ENCODE measurements at regions not wholly inside any gene's neighbourhood (a gene's known extent, or its start where the extent isn't known, plus 50 kb on each side); places are given as distances from the start of the nearest gene placed in this dataset.

GRCh38 chr15:66906668-66907614 is 158.5 kb upstream of the SMAD3 start:
- H3K23me2 ChIP-seq (ENCODE audit: low read depth, low read length), result no peaks in the 10 kb centered on the region
- H2AK5ac ChIP-seq (ENCODE audit: low read depth, low read length), result no peak overlapping the region
- H3K4me1 ChIP-seq (replicated peaks in 1 of 4; ENCODE audit: control insufficient read depth in 3 of 4, insufficient read depth in 4 of 4, low read length in 3 of 4), result peaks cover 0 to 3% (median 0%) of the 10 kb centered on the region in 4 experiments; a peak in 1 of 7 replicates
- H3K36me3 ChIP-seq (ENCODE audit: control insufficient read depth in 2 of 4, insufficient read depth in 4 of 4, low read length in 3 of 4), result no peaks in the 10 kb centered on the region
- H2BK120ac ChIP-seq (replicated peaks; ENCODE audit: low read depth, low read length), result no peak overlapping the region
- H4K5ac ChIP-seq (ENCODE audit: insufficient read length, low read depth, low read length), result no peak overlapping the region
- no peaks in the 10 kb centered on the region for H3K79me1 ChIP-seq (ENCODE audit: low read depth, low read length)
- no peak for DNase-seq (ENCODE audit: low read depth in 1 of 2, low spot score in 2 of 2)
- H2BK20ac ChIP-seq (ENCODE audit: low read length), result no peak overlapping the region
- H3K27ac ChIP-seq (ENCODE audit: low read depth, low read length), result no peak overlapping the region
- no peaks in the 10 kb centered on the region for H3K79me2 ChIP-seq (ENCODE audit: control insufficient read depth in 1 of 2, insufficient read depth in 2 of 2, low read length in 2 of 2)
- no peak overlapping the region for H3K4me3 ChIP-seq (ENCODE audit: extremely low read depth in 1 of 4, insufficient read depth in 2 of 4, low read depth in 3 of 4, low read length in 4 of 4)
- H3K9ac ChIP-seq (replicated peaks in 1 of 4; ENCODE audit: extremely low read depth in 1 of 4, low read depth in 3 of 4, low read length in 3 of 4), result no peak overlapping the region
- H3K14ac ChIP-seq (ENCODE audit: insufficient read length), result no peak overlapping the region
- H3K56ac ChIP-seq (replicated peaks; ENCODE audit: insufficient read length, low read depth, low read length), result no peak overlapping the region
- 90% methylated on average over 18 of the region's 18 CpGs; no CpG with 5 or more reads in 1 of the 2 experiments for WGBS, 2 experiments (ENCODE audit: extremely low coverage in 1 of 2, insufficient coverage in 1 of 2, insufficient read length in 1 of 2, insufficient replicate concordance in 2 of 2, low coverage in 1 of 2, low lambda C conversion rate in 2 of 2, missing lambda C conversion rate in 1 of 2)
- ChIA-PET POLR2A (ENCODE audit: partially characterized antibody) (no interaction called here), CTCF (ENCODE audit: partially characterized antibody) (interaction anchor here (0.8 to 18.4 kb wide), 13 partner anchors 9 to 388 kb away, joined by 3 to 255 read pairs (median 4); no protein-coding TSS in a partner anchor)
- H3K18ac ChIP-seq (ENCODE audit: extremely low read depth, low read length), result no peak overlapping the region
- H3K4ac ChIP-seq (replicated peaks; ENCODE audit: insufficient read length, low read depth, low read length), result no peak overlapping the region
- no peaks in the 10 kb centered on the region for H4K20me1 ChIP-seq (replicated peaks in 1 of 2; ENCODE audit: control insufficient read depth in 1 of 2, insufficient read depth in 2 of 2, low read length in 2 of 2)
- H2AFZ ChIP-seq (ENCODE audit: low read length), result no peak overlapping the region
- H4K91ac ChIP-seq (replicated peaks; ENCODE audit: insufficient read length, low read length), result no peak overlapping the region
- no peak overlapping the region for H2BK15ac ChIP-seq (ENCODE audit: low read length)
- no peaks in the 10 kb centered on the region for H3K9me3 ChIP-seq (ENCODE audit: insufficient read depth in 2 of 2, low read depth in 1 of 2, low read length in 1 of 2)
- no peak for FAIRE-seq
- no peak overlapping the region for H2BK5ac ChIP-seq (ENCODE audit: low read depth, low read length)
- H3K23ac ChIP-seq (ENCODE audit: insufficient read length), result no peak overlapping the region
- H2BK12ac ChIP-seq (ENCODE audit: low read depth, low read length), result no peak overlapping the region
- no peak overlapping the region for H3K4me2 ChIP-seq (ENCODE audit: insufficient read depth in 1 of 2, low read depth in 2 of 2, low read length in 2 of 2)
- no peak overlapping the region for H4K8ac ChIP-seq (ENCODE audit: extremely low read depth, insufficient read depth, low read length)
- H3K27me3 ChIP-seq (replicated peaks in 1 of 4; ENCODE audit: control insufficient read depth in 3 of 4, extremely low read depth in 1 of 4, insufficient read depth in 3 of 4, low read length in 3 of 4), result no peaks in the 10 kb centered on the region
- no peak for TF ChIP-seq PHF8 (conservative IDR thresholded peaks at IDR 0.05; ENCODE audit: low read depth, low read length)
- TF ChIP-seq SIX5 (IDR thresholded peaks at IDR 0.05; ENCODE audit: low read depth, low read length), result no peak
- no peak for TF ChIP-seq RFX5 (IDR thresholded peaks at IDR 0.05; ENCODE audit: borderline replicate concordance, low read depth, low read length)
- TF ChIP-seq ATF3 (IDR thresholded peaks at IDR 0.05; ENCODE audit: insufficient read depth, low read depth, low read length), result no peak
- TF ChIP-seq TCF12 (IDR thresholded peaks at IDR 0.05; ENCODE audit: low read depth, low read length), result no peak
- TF ChIP-seq SUZ12 (IDR thresholded peaks at IDR 0.05; ENCODE audit: low read length), result no peak
- no peak for TF ChIP-seq RBBP5 (IDR thresholded peaks at IDR 0.05; ENCODE audit: borderline replicate concordance, low read depth, low read length)
- TF ChIP-seq CTCF (IDR thresholded peaks at IDR 0.05; ENCODE audit: control extremely low read depth in 1 of 3, insufficient read depth in 1 of 3, low read depth in 1 of 3, low read length in 3 of 3), result no peak
- TF ChIP-seq SP4 (IDR thresholded peaks at IDR 0.05; ENCODE audit: low read length), result no peak
